WTC11 (cell line): ENCODE measurements at regions not wholly inside any gene's neighbourhood (a gene's known extent, or its start where the extent isn't known, plus 50 kb on each side); places are given as distances from the start of the nearest gene placed in this dataset.
"Not testable (repeated sequence)": the region's sequence is repeated elsewhere in the genome, so short reads cannot be mapped to it uniquely, and the experiment has no call there.

Source experiments
- ATAC-seq: fragments of 200-7000 bp; cut with Tn5 transposase; 2 replicates; pipeline ENCODE4 v1.10.0; 2021; ENCODE audit warnings: mild to moderate bottlenecking, moderate library complexity
- CTCF ChIA-PET: fragments of 300-600 bp; sonication (Branson Sonifier 250); formaldehyde crosslinking; loops from one replicate; lab custom pipeline; 2021; ENCODE audit warnings: antibody characterized with exemption; lab: Charles Lee
- POLR2A ChIA-PET: fragments of 350-600 bp; sonication (Branson Sonifier 250); formaldehyde crosslinking; loops from one replicate; lab custom pipeline; 2021; ENCODE audit warnings: antibody characterized with exemption; lab: Charles Lee
- DNase-seq: peaks from one replicate; pipeline ENCODE4 v3.0.0; 2021; ENCODE audit warnings: low spot score
- H3K27ac Mint-ChIP-seq: 2 replicates; pipeline ENCODE4 v1.8.0; 2021; ENCODE audit warnings: mixed read lengths
- H3K27me3 Mint-ChIP-seq: 2 replicates; pipeline ENCODE4 v1.8.0; 2021; ENCODE audit warnings: low read depth, mild to moderate bottlenecking, moderate library complexity, mixed read lengths
- H3K36me3 Mint-ChIP-seq: 2 replicates; pipeline ENCODE4 v1.8.0; 2021; ENCODE audit warnings: mixed read lengths
- H3K4me1 Mint-ChIP-seq: 2 replicates; pipeline ENCODE4 v1.8.0; 2022; ENCODE audit warnings: mixed read lengths
- H3K4me3 Mint-ChIP-seq: 2 replicates; pipeline ENCODE4 v1.8.0; 2021; ENCODE audit warnings: mild to moderate bottlenecking, moderate library complexity, mixed read lengths
- H3K9me3 Mint-ChIP-seq: 2 replicates; pipeline ENCODE4 v1.8.0; 2021; ENCODE audit warnings: mixed read lengths
- EMX1 ChIP-seq: fragments of 250-450 bp; sonication (Bioruptor Pico); IDR thresholded peaks from 2 replicates; pipeline ENCODE4 v1.8.0; 2021; ENCODE audit warnings: mild to moderate bottlenecking
- GABPB1 ChIP-seq: sonication (generic); formaldehyde crosslinking; IDR thresholded peaks from 2 replicates; pipeline ENCODE4 v1.8.1; 2023; ENCODE audit warnings: mild to moderate bottlenecking, missing genetic modification reagents
- HMGXB4 ChIP-seq: sonication (generic); formaldehyde crosslinking; IDR thresholded peaks from 2 replicates; pipeline ENCODE4 v1.8.1; 2023; ENCODE audit warnings: mild to moderate bottlenecking, moderate library complexity, missing genetic modification reagents
- MYBL2 ChIP-seq: sonication (generic); formaldehyde crosslinking; IDR thresholded peaks from 2 replicates; pipeline ENCODE4 v1.8.1; 2023; ENCODE audit warnings: mild to moderate bottlenecking, moderate library complexity, missing genetic modification reagents
- SOX15 ChIP-seq: fragments of 250-450 bp; sonication (Bioruptor Pico); IDR thresholded peaks from 2 replicates; pipeline ENCODE4 v1.9.0; 2021; ENCODE audit warnings: mild to moderate bottlenecking
- TCF7 ChIP-seq: sonication (generic); formaldehyde crosslinking; IDR thresholded peaks from 2 replicates; pipeline ENCODE4 v1.8.0; 2022; ENCODE audit warnings: mild to moderate bottlenecking, low read depth, missing genetic modification reagents, moderate library complexity
- TP53 ChIP-seq: sonication (generic); formaldehyde crosslinking; IDR thresholded peaks from 2 replicates; pipeline ENCODE4 v1.8.1; 2023; ENCODE audit warnings: mild to moderate bottlenecking, missing genetic modification reagents
- ZNF396 ChIP-seq: fragments of 250-450 bp; sonication (Bioruptor Pico); IDR thresholded peaks from 2 replicates; pipeline ENCODE4 v1.8.0; 2021; ENCODE audit warnings: mild to moderate bottlenecking, moderate library complexity, borderline replicate concordance
- ZNF532 ChIP-seq: fragments of 250-450 bp; sonication (Bioruptor Pico); IDR thresholded peaks from 2 replicates; pipeline ENCODE4 v1.9.0; 2021; ENCODE audit warnings: mild to moderate bottlenecking, borderline replicate concordance
- TF ChIP-seq, protein P1 (sequence below): fragments of 250-450 bp; sonication (Bioruptor Pico); conservative IDR thresholded peaks from 2 replicates; pipeline ENCODE4 v1.9.0; 2021; ENCODE audit warnings: mild to moderate bottlenecking
- TF ChIP-seq, protein P2 (sequence below): fragments of 200-600 bp; IDR thresholded peaks from 2 replicates; pipeline ENCODE4 v1.8.0; 2022; ENCODE audit warnings: antibody characterized with exemption

- TF ChIP-seq, protein P1, sequence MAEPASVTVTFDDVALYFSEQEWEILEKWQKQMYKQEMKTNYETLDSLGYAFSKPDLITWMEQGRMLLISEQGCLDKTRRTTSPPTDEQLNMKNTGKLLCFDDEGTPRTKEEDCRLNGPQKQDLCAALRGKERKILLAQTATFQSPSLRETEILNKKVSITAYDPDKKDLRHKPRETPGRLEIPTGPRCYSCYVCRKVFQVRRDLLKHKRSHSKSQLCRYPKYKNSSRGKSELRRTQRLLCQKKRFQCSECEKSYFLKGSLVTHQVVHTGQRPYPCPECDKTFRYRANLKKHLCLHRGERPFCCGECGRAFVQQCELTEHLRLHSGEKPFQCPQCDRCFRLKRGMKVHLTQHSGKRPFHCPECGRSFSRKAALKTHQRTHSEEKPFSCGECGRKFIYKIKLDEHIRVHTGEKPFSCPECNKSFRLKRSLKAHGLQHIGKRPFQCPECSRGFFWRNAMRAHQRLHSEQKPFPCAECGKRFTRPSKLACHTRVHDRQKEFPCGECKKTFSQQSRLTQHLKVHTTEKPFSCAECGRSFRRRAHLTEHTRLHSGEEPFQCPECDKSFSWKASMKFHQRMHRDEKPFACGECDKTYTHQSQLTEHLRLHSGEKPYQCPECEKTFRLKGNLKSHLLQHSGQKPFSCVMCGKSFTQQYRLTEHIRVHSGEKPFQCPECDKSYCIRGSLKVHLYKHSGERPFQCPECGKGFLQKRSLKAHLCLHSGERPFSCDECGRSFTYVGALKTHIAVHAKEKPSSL: no peak
Observed at GRCh38 chr5:50501491-50502228, 60.6 kb upstream of the EMB start (continued).

DNA sequence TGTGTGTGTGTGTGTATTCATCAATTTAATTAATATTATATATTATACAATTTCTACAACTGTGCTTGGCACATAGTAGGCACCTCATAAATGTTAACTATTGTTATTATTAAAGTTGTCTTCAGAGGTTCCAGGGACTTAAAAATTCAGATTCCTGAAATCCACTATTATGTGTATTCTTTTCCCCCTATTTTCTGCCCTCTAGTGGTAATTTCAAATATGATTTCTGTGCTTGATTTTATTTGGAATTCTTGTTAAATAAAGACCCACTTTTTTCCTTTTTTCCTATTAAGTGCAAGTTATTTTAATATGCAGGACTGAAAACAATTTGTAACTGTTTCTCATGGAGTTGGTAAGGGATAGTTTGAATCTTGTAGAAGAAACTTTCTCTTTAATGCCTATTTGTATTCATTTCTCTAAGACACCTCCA is 72.0 kb upstream of the EMB start:
- ATAC-seq, H3K36me3 Mint-ChIP-seq, H3K27me3 Mint-ChIP-seq, H3K4me1 Mint-ChIP-seq, H3K27ac Mint-ChIP-seq, H3K4me3 Mint-ChIP-seq, DNase-seq, POLR2A ChIA-PET: not testable (repeated sequence)
- CTCF ChIA-PET: interaction anchor here (0.6 to 1.2 kb wide), 4 partner anchors 72 to 351 kb away, joined by 3 to 5 read pairs (median 4); partner anchors contain the start of gene EMB
- TF ChIP-seq, protein P2, sequence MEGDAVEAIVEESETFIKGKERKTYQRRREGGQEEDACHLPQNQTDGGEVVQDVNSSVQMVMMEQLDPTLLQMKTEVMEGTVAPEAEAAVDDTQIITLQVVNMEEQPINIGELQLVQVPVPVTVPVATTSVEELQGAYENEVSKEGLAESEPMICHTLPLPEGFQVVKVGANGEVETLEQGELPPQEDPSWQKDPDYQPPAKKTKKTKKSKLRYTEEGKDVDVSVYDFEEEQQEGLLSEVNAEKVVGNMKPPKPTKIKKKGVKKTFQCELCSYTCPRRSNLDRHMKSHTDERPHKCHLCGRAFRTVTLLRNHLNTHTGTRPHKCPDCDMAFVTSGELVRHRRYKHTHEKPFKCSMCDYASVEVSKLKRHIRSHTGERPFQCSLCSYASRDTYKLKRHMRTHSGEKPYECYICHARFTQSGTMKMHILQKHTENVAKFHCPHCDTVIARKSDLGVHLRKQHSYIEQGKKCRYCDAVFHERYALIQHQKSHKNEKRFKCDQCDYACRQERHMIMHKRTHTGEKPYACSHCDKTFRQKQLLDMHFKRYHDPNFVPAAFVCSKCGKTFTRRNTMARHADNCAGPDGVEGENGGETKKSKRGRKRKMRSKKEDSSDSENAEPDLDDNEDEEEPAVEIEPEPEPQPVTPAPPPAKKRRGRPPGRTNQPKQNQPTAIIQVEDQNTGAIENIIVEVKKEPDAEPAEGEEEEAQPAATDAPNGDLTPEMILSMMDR: 0 out of 2 replicates have a peak, but pooled peaks have one; percentile 15
- H3K9me3 Mint-ChIP-seq: peaks cover 25% of the 10 kb centered on the region

- POLR2A ChIA-PET, CTCF ChIA-PET, ATAC-seq: not testable (repeated sequence)
Observed at GRCh38 chr5:50521060-50521459, 80.0 kb upstream of the EMB start.

DNA sequence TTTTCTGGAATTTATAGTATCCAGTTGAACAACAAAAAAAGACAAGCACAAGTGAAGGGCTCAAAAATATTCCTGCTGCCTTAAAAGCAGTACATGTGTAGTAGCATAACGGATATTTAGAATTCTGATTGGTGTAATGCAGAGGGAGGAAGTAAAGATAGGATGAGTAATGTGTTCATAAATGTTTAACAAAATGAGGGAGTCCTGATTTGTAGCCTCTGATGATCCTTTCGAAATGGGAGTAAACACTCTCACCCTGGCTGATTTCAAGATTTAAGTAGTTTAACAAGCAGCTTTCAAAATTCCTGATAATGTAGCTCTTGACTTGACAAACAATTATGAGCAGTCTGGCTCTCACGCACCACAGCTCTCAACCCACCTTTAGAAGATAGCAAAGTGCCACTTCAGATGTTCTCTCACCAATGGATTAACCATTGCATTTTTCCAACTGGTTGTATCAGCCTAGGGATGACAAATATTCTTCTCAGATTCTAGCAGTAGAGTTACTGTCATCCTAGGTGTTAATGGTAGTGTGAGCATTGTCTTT is 86.5 kb upstream of the EMB start:
- H3K36me3 Mint-ChIP-seq, POLR2A ChIA-PET, H3K27me3 Mint-ChIP-seq, CTCF ChIA-PET, H3K4me3 Mint-ChIP-seq, H3K9me3 Mint-ChIP-seq, ATAC-seq, DNase-seq, H3K4me1 Mint-ChIP-seq, H3K27ac Mint-ChIP-seq: not testable (repeated sequence)

More at GRCh38 chr5:50521060-50521459, 80.0 kb upstream of the EMB start:
- H3K27ac Mint-ChIP-seq, H3K4me1 Mint-ChIP-seq, H3K4me3 Mint-ChIP-seq, DNase-seq, H3K27me3 Mint-ChIP-seq, H3K36me3 Mint-ChIP-seq: not testable (repeated sequence)
- peaks cover 19% of the 10 kb centered on the region for H3K9me3 Mint-ChIP-seq

DNA sequence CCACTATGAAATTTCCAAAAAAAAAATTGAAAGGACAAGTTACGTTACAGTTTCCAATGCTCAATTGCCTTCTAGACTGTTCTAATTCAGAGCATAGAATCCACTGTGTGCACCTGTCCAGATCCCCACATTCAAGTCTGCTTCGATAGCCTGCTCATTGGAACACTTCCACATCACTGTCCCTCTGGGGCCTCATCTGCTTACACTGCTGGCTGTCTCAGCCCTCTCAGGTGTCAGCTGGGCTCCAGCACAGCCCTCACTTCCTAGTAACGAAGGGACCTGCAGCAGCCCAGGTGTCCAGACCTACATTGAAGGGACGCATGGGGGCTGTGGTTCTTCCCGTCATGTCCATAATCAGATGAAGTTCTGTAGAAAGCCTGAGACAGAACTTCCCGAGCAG is 94.3 kb upstream of the EMB start:
- peaks cover 34% of the 10 kb centered on the region for H3K9me3 Mint-ChIP-seq
- no peak for ATAC-seq

More for the DNA sequence above, 94.3 kb upstream of the EMB start:
- DNase-seq: no peak
- Mint-ChIP-seq H3K4me3 (no peak overlapping the region), H3K27me3 (peaks cover 5% of the 10 kb centered on the region; the same call in 1 of the 2 replicates), H3K4me1 (peaks cover 7% of the 10 kb centered on the region; the same call in 1 of the 2 replicates), H3K36me3 (peaks cover 15% of the 10 kb centered on the region), H3K27ac (no peak overlapping the region)
- TF ChIP-seq GABPB1 (CRISPR knock-in tag) (no peak), TCF7 (CRISPR knock-in tag) (no peak), HMGXB4 (CRISPR knock-in tag) (no peak), ZNF396 (no peak), SOX15 (no peak), ZNF532 (no peak), MYBL2 (CRISPR knock-in tag) (no peak), EMX1 (CRISPR knock-in tag) (no peak), TP53 (CRISPR knock-in tag) (no peak)
- CTCF ChIA-PET: no interaction called here
- POLR2A ChIA-PET: no interaction called here
